ENCODE measurements at regions not wholly inside any gene's neighbourhood (a gene's known extent, or its start where the extent isn't known, plus 50 kb on each side); places are given as distances from the start of the nearest gene placed in this dataset.

DNA sequence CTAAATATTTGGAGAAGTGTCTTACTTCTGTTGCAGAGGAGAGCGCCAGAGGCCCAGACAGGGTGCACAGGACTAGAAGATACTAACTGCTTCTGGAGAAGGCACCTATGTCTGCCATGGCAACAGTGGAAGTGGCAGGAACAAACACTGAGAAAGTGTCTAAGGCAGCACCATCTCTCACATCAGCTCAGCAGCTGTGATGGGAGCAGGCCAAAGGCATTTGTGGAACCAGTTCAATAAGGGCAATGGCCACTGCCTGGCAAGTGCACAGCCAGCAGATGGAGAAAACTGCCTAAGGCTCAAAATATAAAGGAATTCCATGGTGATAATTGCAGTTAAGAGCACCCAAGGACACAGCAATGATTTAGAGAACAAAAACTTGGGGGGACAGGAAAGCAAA is 563.0 kb upstream of the CCDC54 start:
- DNase-seq (ENCODE audit: low spot score) = no peak
- no peaks in the 10 kb centered on the region for H3K9me3 ChIP-seq (ENCODE audit: severe bottlenecking)
- no peak overlapping the region for H3K4me3 ChIP-seq (ENCODE audit: severe bottlenecking)
- no peaks in the 10 kb centered on the region for H3K27me3 ChIP-seq (ENCODE audit: insufficient read depth, poor library complexity, severe bottlenecking)
- no peak overlapping the region for H3K27ac ChIP-seq (ENCODE audit: poor library complexity, severe bottlenecking)
- no peaks in the 10 kb centered on the region for H3K36me3 ChIP-seq (ENCODE audit: low read depth)
- peaks cover 2% of the 10 kb centered on the region for H3K4me1 ChIP-seq (ENCODE audit: insufficient read depth, poor library complexity, severe bottlenecking)
- TF ChIP-seq, protein P1, sequence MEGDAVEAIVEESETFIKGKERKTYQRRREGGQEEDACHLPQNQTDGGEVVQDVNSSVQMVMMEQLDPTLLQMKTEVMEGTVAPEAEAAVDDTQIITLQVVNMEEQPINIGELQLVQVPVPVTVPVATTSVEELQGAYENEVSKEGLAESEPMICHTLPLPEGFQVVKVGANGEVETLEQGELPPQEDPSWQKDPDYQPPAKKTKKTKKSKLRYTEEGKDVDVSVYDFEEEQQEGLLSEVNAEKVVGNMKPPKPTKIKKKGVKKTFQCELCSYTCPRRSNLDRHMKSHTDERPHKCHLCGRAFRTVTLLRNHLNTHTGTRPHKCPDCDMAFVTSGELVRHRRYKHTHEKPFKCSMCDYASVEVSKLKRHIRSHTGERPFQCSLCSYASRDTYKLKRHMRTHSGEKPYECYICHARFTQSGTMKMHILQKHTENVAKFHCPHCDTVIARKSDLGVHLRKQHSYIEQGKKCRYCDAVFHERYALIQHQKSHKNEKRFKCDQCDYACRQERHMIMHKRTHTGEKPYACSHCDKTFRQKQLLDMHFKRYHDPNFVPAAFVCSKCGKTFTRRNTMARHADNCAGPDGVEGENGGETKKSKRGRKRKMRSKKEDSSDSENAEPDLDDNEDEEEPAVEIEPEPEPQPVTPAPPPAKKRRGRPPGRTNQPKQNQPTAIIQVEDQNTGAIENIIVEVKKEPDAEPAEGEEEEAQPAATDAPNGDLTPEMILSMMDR (IDR thresholded peaks at IDR 0.05; ENCODE audit: poor library complexity, severe bottlenecking) = no peak
- ATAC-seq (ENCODE audit: low read depth) = no peak

DNA sequence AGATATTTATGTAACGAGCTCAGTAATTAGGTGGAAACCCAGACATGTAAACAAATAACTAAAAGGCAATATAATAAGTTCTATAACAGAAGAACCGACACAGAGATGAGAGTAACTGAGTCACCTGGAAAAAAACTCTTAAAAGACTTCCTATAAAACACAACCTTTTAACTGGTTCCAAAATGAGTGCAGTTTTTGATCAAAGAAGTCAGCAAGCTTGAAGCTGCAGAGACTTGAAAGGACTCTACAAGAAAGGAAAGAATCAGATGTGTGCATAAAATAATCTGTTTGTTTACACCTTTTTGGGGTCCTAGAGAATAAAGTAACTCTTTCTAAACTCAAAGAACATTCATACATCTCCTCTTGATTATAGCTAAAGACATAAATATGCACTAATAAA is 560.4 kb upstream of the CCDC54 start:
- H3K9me3 ChIP-seq (ENCODE audit: severe bottlenecking) = no peaks in the 10 kb centered on the region
- ATAC-seq (ENCODE audit: low read depth) = no peak
- no peak overlapping the region for H3K4me3 ChIP-seq (ENCODE audit: severe bottlenecking)
- H3K4me1 ChIP-seq (ENCODE audit: insufficient read depth, poor library complexity, severe bottlenecking) = no peaks in the 10 kb centered on the region
- TF ChIP-seq, protein P1 (IDR thresholded peaks at IDR 0.05; ENCODE audit: poor library complexity, severe bottlenecking) = no peak
- no peaks in the 10 kb centered on the region for H3K36me3 ChIP-seq (ENCODE audit: low read depth)
- no peaks in the 10 kb centered on the region for H3K27me3 ChIP-seq (ENCODE audit: insufficient read depth, poor library complexity, severe bottlenecking)
- DNase-seq (ENCODE audit: low spot score) = no peak
- no peak overlapping the region for H3K27ac ChIP-seq (ENCODE audit: poor library complexity, severe bottlenecking)

DNA sequence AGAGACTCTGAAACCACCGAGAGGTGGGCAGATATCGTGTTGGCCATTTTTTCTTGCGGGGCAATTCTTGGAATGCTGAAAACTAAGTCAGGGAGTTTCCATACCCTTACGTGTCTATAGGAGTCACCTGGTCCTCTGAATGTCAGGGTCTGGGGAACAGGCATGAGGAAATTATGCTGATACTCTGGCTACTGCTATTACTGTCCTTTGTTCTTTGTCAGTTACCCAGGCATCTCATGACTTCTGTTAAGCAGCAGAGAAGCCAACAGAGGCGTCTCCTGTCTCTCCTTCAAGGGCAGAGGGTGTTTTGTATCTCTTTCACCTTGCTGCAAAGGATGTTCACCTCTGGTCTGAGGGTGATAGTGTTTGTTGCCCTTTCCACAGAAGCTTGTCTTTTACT is 559.5 kb upstream of the CCDC54 start:
- Histone ChIP-seq H3K27me3 (ENCODE audit: insufficient read depth, poor library complexity, severe bottlenecking) (no peaks in the 10 kb centered on the region), H3K36me3 (ENCODE audit: low read depth) (no peaks in the 10 kb centered on the region), H3K4me1 (ENCODE audit: insufficient read depth, poor library complexity, severe bottlenecking) (no peaks in the 10 kb centered on the region), H3K4me3 (ENCODE audit: severe bottlenecking) (no peak overlapping the region), H3K27ac (ENCODE audit: poor library complexity, severe bottlenecking) (no peak overlapping the region), H3K9me3 (ENCODE audit: severe bottlenecking) (no peaks in the 10 kb centered on the region)
- no peak for ATAC-seq (ENCODE audit: low read depth)
- TF ChIP-seq, protein P1 (IDR thresholded peaks at IDR 0.05; ENCODE audit: poor library complexity, severe bottlenecking) = no peak
- no peak for DNase-seq (ENCODE audit: low spot score)

DNA sequence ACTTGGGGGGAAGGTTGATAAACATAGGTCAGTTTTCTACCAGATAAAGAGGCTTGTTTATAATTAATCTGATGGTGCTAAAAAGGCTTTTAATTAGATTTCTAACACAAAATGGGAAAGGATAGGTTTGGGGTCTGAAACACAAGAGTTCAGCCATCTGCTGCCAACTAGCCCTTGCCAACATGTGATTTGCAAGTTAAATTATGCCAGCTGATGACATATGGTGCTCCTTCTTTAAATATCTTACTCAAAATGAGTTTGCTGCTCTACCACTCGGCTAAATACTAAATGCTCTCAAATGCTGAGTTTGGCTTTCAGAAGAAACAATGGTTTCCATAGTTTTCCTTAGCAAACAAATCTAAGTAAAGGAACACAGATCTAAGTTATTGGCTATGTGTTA is 557.8 kb upstream of the CCDC54 start:
- Histone ChIP-seq H3K9me3 (ENCODE audit: severe bottlenecking) (no peaks in the 10 kb centered on the region), H3K27ac (ENCODE audit: poor library complexity, severe bottlenecking) (no peak overlapping the region), H3K36me3 (ENCODE audit: low read depth) (no peaks in the 10 kb centered on the region), H3K4me3 (ENCODE audit: severe bottlenecking) (no peak overlapping the region), H3K27me3 (ENCODE audit: insufficient read depth, poor library complexity, severe bottlenecking) (no peaks in the 10 kb centered on the region), H3K4me1 (ENCODE audit: insufficient read depth, poor library complexity, severe bottlenecking) (no peaks in the 10 kb centered on the region)
- ATAC-seq (ENCODE audit: low read depth) = no peak
- TF ChIP-seq, protein P1 (IDR thresholded peaks at IDR 0.05; ENCODE audit: poor library complexity, severe bottlenecking) = no peak
- no peak for DNase-seq (ENCODE audit: low spot score)

DNA sequence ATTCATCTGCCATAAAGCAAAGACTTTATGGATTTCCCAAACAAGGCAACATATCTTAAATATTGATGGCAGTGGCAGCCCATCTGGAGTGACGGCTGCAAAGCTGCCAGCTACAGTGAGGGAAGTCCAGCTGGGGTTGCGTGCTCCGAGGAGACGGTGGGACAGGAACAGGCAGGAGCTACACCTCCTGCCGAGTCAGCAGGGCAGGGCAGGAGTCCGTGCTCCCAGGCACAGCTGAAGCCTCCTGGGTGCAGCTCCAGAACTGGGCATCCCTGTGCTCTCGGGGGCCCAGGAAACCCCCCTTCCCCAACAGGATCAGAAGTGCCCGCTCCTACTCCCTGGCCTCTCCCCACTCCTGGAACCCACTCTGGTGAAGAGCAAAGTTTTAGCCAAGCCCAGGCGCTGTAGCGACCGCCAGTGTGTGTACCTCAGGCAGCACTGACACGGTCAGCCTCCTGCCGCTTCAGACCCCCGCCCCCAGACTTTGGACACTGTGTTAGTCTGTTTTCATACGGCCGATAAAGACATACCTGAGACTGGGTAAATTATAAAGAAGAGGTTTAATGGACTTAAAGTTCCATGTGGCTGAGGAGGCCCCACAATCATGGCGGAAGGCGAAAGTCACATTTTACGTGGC is 556.4 kb upstream of the CCDC54 start:
- H3K9me3 ChIP-seq (ENCODE audit: severe bottlenecking) = no peaks in the 10 kb centered on the region
- TF ChIP-seq, protein P1 (IDR thresholded peaks at IDR 0.05; ENCODE audit: poor library complexity, severe bottlenecking) = no peak
- no peak overlapping the region for H3K4me3 ChIP-seq (ENCODE audit: severe bottlenecking)
- no peaks in the 10 kb centered on the region for H3K4me1 ChIP-seq (ENCODE audit: insufficient read depth, poor library complexity, severe bottlenecking)
- DNase-seq (ENCODE audit: low spot score) (no peak), ATAC-seq (ENCODE audit: low read depth) (no peak)
- H3K27me3 ChIP-seq (ENCODE audit: insufficient read depth, poor library complexity, severe bottlenecking) = no peaks in the 10 kb centered on the region
- no peak overlapping the region for H3K27ac ChIP-seq (ENCODE audit: poor library complexity, severe bottlenecking)
- H3K36me3 ChIP-seq (ENCODE audit: low read depth) = no peaks in the 10 kb centered on the region
